NCI-H82 treated with DMSO at 0.1 percent for 48 hours (cell line): ENCODE measurements at regions not wholly inside any gene's neighbourhood (a gene's known extent, or its start where the extent isn't known, plus 50 kb on each side); places are given as distances from the start of the nearest gene placed in this dataset.
"Not testable (repeated sequence)": the region's sequence is repeated elsewhere in the genome, so short reads cannot be mapped to it uniquely, and the experiment has no call there.

ENCODE experiments used
- DNase-seq: peaks from one replicate; lab custom pipeline; 2025; ENCODE audit not compliant: unreplicated experiment; lab: John Stamatoyannopoulos, UW

GRCh38 chr7:54345746-54346145, 196.4 kb upstream of the VSTM2A start:
- no peak for DNase-seq

- DNase-seq = no peak
These were observed 192.9 kb upstream of the VSTM2A start for GRCh38 chr7:54349229-54349628.

- DNase-seq = no peak
These were observed 187.7 kb upstream of the VSTM2A start for GRCh38 chr7:54354436-54354835.

GRCh38 chr7:54355842-54356241, 186.3 kb upstream of the VSTM2A start:
- DNase-seq = no peak

- DNase-seq = no peak
These were observed 181.9 kb upstream of the VSTM2A start for GRCh38 chr7:54360075-54360840.

- no peak for DNase-seq
These were observed 151.6 kb upstream of the VSTM2A start for GRCh38 chr7:54390565-54390964.

GRCh38 chr7:54392935-54393334, 149.2 kb upstream of the VSTM2A start:
- DNase-seq = no peak

- no peak for DNase-seq
These were observed 147.3 kb upstream of the VSTM2A start for GRCh38 chr7:54394834-54395233.

GRCh38 chr7:54397836-54398612, 144.2 kb upstream of the VSTM2A start:
- no peak for DNase-seq

- no peak for DNase-seq
These were observed 143.3 kb upstream of the VSTM2A start for GRCh38 chr7:54398863-54399262.

GRCh38 chr7:54409917-54410316, 132.3 kb upstream of the VSTM2A start:
- DNase-seq = no peak

- DNase-seq = no peak
These were observed 125.5 kb upstream of the VSTM2A start for GRCh38 chr7:54416678-54417077.

- DNase-seq = no peak
These were observed 123.0 kb upstream of the VSTM2A start for GRCh38 chr7:54419209-54419608.

GRCh38 chr7:54426406-54426805, 115.8 kb upstream of the VSTM2A start:
- DNase-seq = no peak

GRCh38 chr7:54429111-54429510, 113.1 kb upstream of the VSTM2A start:
- DNase-seq = no peak

- DNase-seq = no peak
These were observed 102.8 kb upstream of the VSTM2A start for GRCh38 chr7:54439391-54439790.

GRCh38 chr7:54444046-54444686, 98.0 kb upstream of the VSTM2A start:
- not testable (repeated sequence) for DNase-seq

- DNase-seq = not testable (repeated sequence)
These were observed 89.0 kb upstream of the VSTM2A start for GRCh38 chr7:54453168-54453567.

- not testable (repeated sequence) for DNase-seq
These were observed 87.5 kb upstream of the VSTM2A start for GRCh38 chr7:54454700-54455099.

- no peak for DNase-seq
These were observed 77.1 kb upstream of the VSTM2A start for GRCh38 chr7:54465095-54465494.

GRCh38 chr7:54469740-54470139, 72.4 kb upstream of the VSTM2A start:
- DNase-seq = no peak

- DNase-seq = no peak
These were observed 65.6 kb upstream of the VSTM2A start for GRCh38 chr7:54476609-54477008.
